ENCODE measurements at regions not wholly inside any gene's neighbourhood (a gene's known extent, or its start where the extent isn't known, plus 50 kb on each side); places are given as distances from the start of the nearest gene placed in this dataset.

GRCh38 chr5:18395126-18396110, 761.2 kb downstream of the TAF11L14 start:
- TF ChIP-seq CTCF (IDR thresholded peaks at IDR 0.05): no peak
- TF ChIP-seq POLR2AphosphoS5 (IDR thresholded peaks at IDR 0.05; ENCODE audit: insufficient read depth in 1 of 2, low read depth in 1 of 2): no peak

Data from vagina (tissue), 2 donors.